WI38 (cell line): ENCODE measurements at regions not wholly inside any gene's neighbourhood (a gene's known extent, or its start where the extent isn't known, plus 50 kb on each side); places are given as distances from the start of the nearest gene placed in this dataset.

Experiments
- H3K4me3 ChIP-seq: 2 replicates; pipeline ENCODE4 v1.5.1; 2011; ENCODE audit warnings: low read depth, mild to moderate bottlenecking, control low read depth, low read length
- CTCF ChIP-seq: IDR thresholded peaks from 2 replicates; pipeline ENCODE4 v1.5.1; 2012; ENCODE audit warnings: low read depth, mild to moderate bottlenecking, control low read depth, low read length

GRCh38 chr10:61565819-61566560 is 96.7 kb upstream of the CABCOCO1 start:
- TF ChIP-seq CTCF, result no peak

GRCh38 chr10:61564444-61564843 is 98.3 kb upstream of the CABCOCO1 start:
- H3K4me3 ChIP-seq, result no peak overlapping the region
- TF ChIP-seq CTCF, result no peak

More at GRCh38 chr10:61565819-61566560, 96.7 kb upstream of the CABCOCO1 start:
- no peak overlapping the region for H3K4me3 ChIP-seq

GRCh38 chr10:61559615-61560014 is 103.1 kb upstream of the CABCOCO1 start:
- H3K4me3 ChIP-seq, result no peak overlapping the region
- TF ChIP-seq CTCF, result no peak

GRCh38 chr10:61558188-61558587 is 104.5 kb upstream of the CABCOCO1 start:
- no peak overlapping the region for H3K4me3 ChIP-seq
- no peak for TF ChIP-seq CTCF

- TF ChIP-seq CTCF, result no peak
- no peak overlapping the region for H3K4me3 ChIP-seq
Measured at GRCh38 chr10:61554925-61555324, 101.7 kb upstream of the TMEM26 start.

GRCh38 chr10:61549861-61550260 is 96.7 kb upstream of the TMEM26 start:
- H3K4me3 ChIP-seq, result no peak overlapping the region
- TF ChIP-seq CTCF, result no peak

- no peak overlapping the region for H3K4me3 ChIP-seq
- no peak for TF ChIP-seq CTCF
Measured at GRCh38 chr10:61548364-61548763, 95.2 kb upstream of the TMEM26 start.
